ENCODE measurements at regions not wholly inside any gene's neighbourhood (a gene's known extent, or its start where the extent isn't known, plus 50 kb on each side); places are given as distances from the start of the nearest gene placed in this dataset.
"Not testable (repeated sequence)": the region's sequence is repeated elsewhere in the genome, so short reads cannot be mapped to it uniquely, and the experiment has no call there.

GRCh38 chr7:73143993-73144392, 58.2 kb upstream of the SPDYE9 start:
- H3K9me3 Mint-ChIP-seq; H3K4me2 ChIP-seq (replicated peaks; ENCODE audit: extremely low read depth, low read length, poor library complexity, severe bottlenecking); H3K79me2 ChIP-seq (ENCODE audit: insufficient read depth, low read length); H3K36me3 Mint-ChIP-seq; H3K27ac ChIP-seq (ENCODE audit: low read depth in 1 of 2, low read length in 2 of 2); H3K4me1 ChIP-seq (ENCODE audit: control insufficient read depth in 1 of 2, insufficient read depth in 2 of 2, low read length in 2 of 2); H4K20me1 ChIP-seq (ENCODE audit: insufficient read depth, low read length); H3K36me3 ChIP-seq (replicated peaks in 1 of 2; ENCODE audit: control insufficient read depth in 1 of 2, insufficient read depth in 2 of 2, low read length in 2 of 2); H3K9ac ChIP-seq (ENCODE audit: insufficient read depth, low read length, poor library complexity, severe bottlenecking); H3K4me1 Mint-ChIP-seq; H2AFZ ChIP-seq (ENCODE audit: insufficient read depth, low read depth, low read length, poor library complexity, severe bottlenecking); H3K27me3 ChIP-seq (ENCODE audit: control insufficient read depth in 2 of 2, insufficient read depth in 2 of 2, low read length in 2 of 2); H3K4me3 Mint-ChIP-seq; H3K27me3 Mint-ChIP-seq (ENCODE audit: low read depth in 3 of 3); H3K4me3 ChIP-seq (replicated peaks in 1 of 3; ENCODE audit: low read depth in 2 of 3, low read length in 3 of 3); H3K27ac Mint-ChIP-seq; DNase-seq; H3K9me3 ChIP-seq (replicated peaks in 1 of 2; ENCODE audit: control insufficient read depth in 1 of 2, insufficient read depth in 1 of 2, low read length in 2 of 2); intact Hi-C loops (cut with micrococcal nuclease): not testable (repeated sequence)
- WGBS (ENCODE audit: insufficient coverage) = no CpG with 5 or more reads among the region's 8 CpGs

- DNase-seq; intact Hi-C loops (cut with micrococcal nuclease): not testable (repeated sequence)
Measured at GRCh38 chr7:73137922-73138321, 52.1 kb upstream of the SPDYE9 start.

More at GRCh38 chr7:73137922-73138321, 52.1 kb upstream of the SPDYE9 start:
- not testable (repeated sequence) for H3K4me1 Mint-ChIP-seq; H3K27ac ChIP-seq (ENCODE audit: low read depth in 1 of 2, low read length in 2 of 2); H3K79me2 ChIP-seq (ENCODE audit: insufficient read depth, low read length); H3K36me3 Mint-ChIP-seq; H3K4me1 ChIP-seq (ENCODE audit: control insufficient read depth in 1 of 2, insufficient read depth in 2 of 2, low read length in 2 of 2); H3K4me2 ChIP-seq (replicated peaks; ENCODE audit: extremely low read depth, low read length, poor library complexity, severe bottlenecking); H3K4me3 Mint-ChIP-seq; H3K9ac ChIP-seq (ENCODE audit: insufficient read depth, low read length, poor library complexity, severe bottlenecking); H3K36me3 ChIP-seq (replicated peaks in 1 of 2; ENCODE audit: control insufficient read depth in 1 of 2, insufficient read depth in 2 of 2, low read length in 2 of 2); H3K27me3 ChIP-seq (ENCODE audit: control insufficient read depth in 2 of 2, insufficient read depth in 2 of 2, low read length in 2 of 2); H3K9me3 Mint-ChIP-seq; H3K9me3 ChIP-seq (replicated peaks in 1 of 2; ENCODE audit: control insufficient read depth in 1 of 2, insufficient read depth in 1 of 2, low read length in 2 of 2); H3K27ac Mint-ChIP-seq; H3K4me3 ChIP-seq (replicated peaks in 1 of 3; ENCODE audit: low read depth in 2 of 3, low read length in 3 of 3); H4K20me1 ChIP-seq (ENCODE audit: insufficient read depth, low read length); H2AFZ ChIP-seq (ENCODE audit: insufficient read depth, low read depth, low read length, poor library complexity, severe bottlenecking); H3K27me3 Mint-ChIP-seq (ENCODE audit: low read depth in 3 of 3)
- WGBS (ENCODE audit: insufficient coverage) = no CpG with 5 or more reads among the region's 3 CpGs

Data from CD14-positive monocyte (primary cell).